SK-N-MC (cell line): ENCODE measurements at regions not wholly inside any gene's neighbourhood (a gene's known extent, or its start where the extent isn't known, plus 50 kb on each side); places are given as distances from the start of the nearest gene placed in this dataset.

ENCODE experiments used
- DNase-seq: peaks from one replicate; pipeline ENCODE4 v3.0.0-alpha.2; 2011; ENCODE audit warnings: low read depth, low spot score
- H3K27ac ChIP-seq: fragments of 200-600 bp; sonication (generic); 2 replicates; pipeline ENCODE4 v1.5.1; 2016; ENCODE audit warnings: mixed run types
- H3K36me3 ChIP-seq: fragments of 200-600 bp; sonication (generic); 2 replicates; pipeline ENCODE4 v1.6.1; 2017; ENCODE audit warnings: antibody characterized with exemption, low read length, mixed read lengths; ENCODE audit not compliant: insufficient read depth
- H3K4me3 ChIP-seq: fragments of 200-600 bp; sonication (generic); 2 replicates; pipeline ENCODE4 v1.5.1; 2016
- H3K9ac ChIP-seq: fragments of 200-600 bp; sonication (generic); 2 replicates; pipeline ENCODE4 v1.8.0; 2017; ENCODE audit warnings: mixed run types, mixed read lengths; ENCODE audit not compliant: insufficient read length
- H3K9me3 ChIP-seq: fragments of 200-600 bp; sonication (generic); 2 replicates; pipeline ENCODE4 v1.6.1; 2017; ENCODE audit warnings: low read depth, mild to moderate bottlenecking, antibody characterized with exemption, low read length, moderate library complexity, mixed read lengths
- EZH2 ChIP-seq: fragments of 200-600 bp; sonication (generic); IDR thresholded peaks from one replicate; pipeline ENCODE4 v1.6.1; 2017; ENCODE audit warnings: antibody characterized with exemption
- FOXP2 ChIP-seq: optimal IDR thresholded peaks from 2 replicates; pipeline ENCODE3; 2011; ENCODE audit warnings: mild to moderate bottlenecking, moderate library complexity; ENCODE audit not compliant: insufficient read depth; ENCODE audit errors: extremely low read length, control extremely low read depth
- POLR2AphosphoS5 ChIP-seq: IDR thresholded peaks from 2 replicates; pipeline ENCODE4 v1.6.1; 2012; ENCODE audit warnings: mild to moderate bottlenecking, low read depth, low read length, borderline replicate concordance

DNA sequence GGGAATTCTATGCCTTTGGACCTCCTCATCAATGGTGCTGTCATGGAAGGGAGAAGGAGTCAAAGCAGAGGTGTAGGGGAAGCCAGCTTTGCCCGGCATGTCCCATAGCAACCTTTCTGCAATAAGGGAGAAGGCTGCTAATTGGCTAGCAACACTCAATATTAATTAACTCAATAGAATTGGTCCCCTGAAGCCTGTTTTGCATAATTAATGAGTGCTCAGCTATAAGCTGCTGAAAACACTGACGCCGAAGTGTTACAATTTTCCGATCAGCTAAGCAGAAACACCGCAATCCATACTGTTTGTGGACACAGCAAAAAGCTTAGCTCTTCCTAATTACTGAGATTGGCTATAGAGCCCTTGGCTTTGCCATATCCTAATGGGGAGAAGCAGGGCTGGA lies 245.0 kb downstream of the CSNK2A3 start:
- Histone ChIP-seq H3K4me3 (no peak overlapping the region), H3K9me3 (no peaks in the 10 kb centered on the region), H3K9ac (no peak overlapping the region), H3K36me3 (no peaks in the 10 kb centered on the region), H3K27ac (no peak overlapping the region)
- no peak for DNase-seq
- TF ChIP-seq EZH2 (no peak), POLR2AphosphoS5 (no peak), FOXP2 (no peak)

DNA sequence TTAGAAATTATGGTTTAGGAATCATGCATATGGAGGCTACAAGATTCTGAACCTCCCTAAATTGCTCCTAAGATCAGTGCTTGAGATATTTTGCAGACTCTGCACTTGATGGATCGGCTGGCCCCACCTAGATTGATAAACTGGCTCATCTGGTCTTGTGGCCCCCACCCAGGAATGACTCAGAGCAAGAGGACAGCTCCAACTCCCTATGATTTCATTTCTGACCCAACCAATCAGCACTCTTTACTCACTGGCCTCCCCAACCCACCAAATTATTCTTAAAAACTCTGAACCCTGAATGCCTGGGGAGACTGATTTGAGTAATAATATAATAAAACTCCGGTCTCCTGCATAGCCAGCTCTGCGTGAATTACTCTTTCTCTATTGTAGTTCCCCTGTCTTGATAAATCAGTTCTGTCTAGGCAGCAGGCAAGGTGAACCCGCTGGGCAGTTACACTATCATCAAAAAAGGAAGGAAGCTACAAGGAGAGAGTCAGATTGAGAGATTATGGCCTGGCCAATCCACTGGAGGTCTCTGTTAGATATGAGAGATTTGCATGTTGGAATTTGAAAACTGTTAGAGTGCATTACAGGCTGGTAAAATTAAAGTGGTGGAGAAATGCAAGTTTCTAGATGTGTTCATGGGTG lies 245.8 kb downstream of the CSNK2A3 start:
- H3K27ac ChIP-seq: no peak overlapping the region
- no peaks in the 10 kb centered on the region for H3K9me3 ChIP-seq
- no peak for DNase-seq
- no peak overlapping the region for H3K9ac ChIP-seq
- H3K36me3 ChIP-seq: no peaks in the 10 kb centered on the region
- H3K4me3 ChIP-seq: no peak overlapping the region
- TF ChIP-seq FOXP2: no peak
- TF ChIP-seq POLR2AphosphoS5: no peak
- TF ChIP-seq EZH2: no peak

DNA sequence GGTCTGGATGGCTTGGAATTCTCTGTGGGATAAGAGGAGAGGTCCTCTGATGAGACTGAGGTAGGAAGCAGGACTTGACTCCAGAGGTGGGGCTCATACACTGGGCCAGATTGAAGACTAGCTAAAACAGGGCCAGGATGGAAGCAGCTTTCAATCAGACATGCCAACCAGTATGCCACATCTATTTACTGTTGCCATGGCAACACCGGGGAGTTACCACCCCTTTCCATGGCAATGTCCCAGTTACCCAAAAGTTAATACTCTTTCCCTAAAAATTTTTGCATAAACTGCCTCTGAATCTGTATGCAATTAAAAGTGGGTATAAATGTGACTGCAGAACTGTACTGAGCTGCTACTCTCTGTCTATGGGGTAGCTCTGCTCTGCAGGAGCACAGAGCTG lies 247.5 kb upstream of the ZBED5 start:
- no peak overlapping the region for H3K4me3 ChIP-seq
- H3K9ac ChIP-seq: no peak overlapping the region
- no peaks in the 10 kb centered on the region for H3K36me3 ChIP-seq
- DNase-seq: no peak
- TF ChIP-seq EZH2: no peak
- no peak for TF ChIP-seq POLR2AphosphoS5
- no peak for TF ChIP-seq FOXP2
- H3K9me3 ChIP-seq: no peaks in the 10 kb centered on the region
- no peak overlapping the region for H3K27ac ChIP-seq

DNA sequence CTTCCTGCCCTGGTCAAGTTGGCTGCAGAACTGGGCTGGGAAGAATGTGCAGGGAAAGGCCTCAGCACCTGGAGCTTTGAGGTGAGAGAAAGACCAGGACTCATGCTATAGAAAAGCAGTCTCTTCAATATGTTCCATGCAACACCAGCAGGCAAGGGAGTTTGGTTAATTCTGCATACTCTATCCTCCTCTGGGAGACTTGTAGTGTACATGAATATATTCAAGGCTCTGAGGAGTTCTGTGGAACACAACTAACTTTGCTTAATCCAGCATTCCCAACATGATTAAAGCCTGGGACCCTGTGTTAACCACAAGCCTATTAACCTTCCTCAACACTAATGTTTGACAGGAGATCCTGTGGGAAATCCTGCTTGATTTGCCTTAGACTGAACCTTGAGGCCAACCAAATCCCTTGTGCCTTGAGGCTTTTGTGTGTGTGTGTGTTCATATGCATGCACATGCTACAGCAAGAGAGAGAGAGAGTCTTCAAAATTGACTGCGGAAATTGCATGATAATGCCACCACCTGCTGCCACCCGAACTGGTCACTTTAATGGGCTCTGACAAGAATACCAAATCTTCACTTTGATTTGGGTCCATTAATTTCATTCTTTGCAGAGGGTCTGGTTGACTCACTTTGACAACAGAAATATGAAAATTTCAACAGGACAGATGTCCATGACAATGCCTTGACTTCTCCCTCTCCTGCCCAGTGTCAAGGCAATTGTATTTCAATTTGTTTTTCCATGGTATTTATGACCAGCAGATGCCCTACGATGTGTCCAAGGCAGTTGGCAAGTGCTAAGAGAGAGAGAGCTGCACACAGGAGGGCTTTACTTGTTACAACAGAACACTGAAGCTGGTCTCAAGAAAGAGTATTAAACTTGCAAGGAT lies 238.2 kb upstream of the ZBED5 start:
- no peak for TF ChIP-seq EZH2
- no peak for TF ChIP-seq FOXP2
- no peak for TF ChIP-seq POLR2AphosphoS5
- Histone ChIP-seq H3K27ac (no peak overlapping the region), H3K36me3 (no peaks in the 10 kb centered on the region), H3K9ac (no peak overlapping the region), H3K4me3 (no peak overlapping the region), H3K9me3 (no peaks in the 10 kb centered on the region)
- no peak for DNase-seq

DNA sequence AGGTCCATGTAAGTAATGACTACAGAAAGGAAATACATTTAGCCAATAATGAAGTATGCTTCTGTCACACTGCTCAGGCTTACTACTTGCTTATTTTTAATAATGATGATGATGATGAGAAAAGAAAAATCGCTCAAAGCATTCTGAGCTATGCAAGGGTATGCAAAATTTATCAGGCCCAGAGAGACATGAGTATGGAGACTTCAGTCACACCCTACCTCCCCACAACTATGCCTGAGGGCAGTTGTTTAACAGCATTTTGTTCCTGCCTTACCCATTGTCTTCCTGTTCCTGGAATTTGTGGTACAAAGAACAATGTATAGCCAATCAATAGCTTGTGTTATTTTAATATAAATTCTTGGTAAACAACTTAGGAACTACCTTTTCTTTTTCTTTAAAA lies 232.6 kb upstream of the ZBED5 start:
- TF ChIP-seq FOXP2 (no peak), POLR2AphosphoS5 (no peak), EZH2 (no peak)
- no peaks in the 10 kb centered on the region for H3K9me3 ChIP-seq
- H3K36me3 ChIP-seq: no peaks in the 10 kb centered on the region
- no peak overlapping the region for H3K4me3 ChIP-seq
- DNase-seq: no peak
- no peak overlapping the region for H3K27ac ChIP-seq
- no peak overlapping the region for H3K9ac ChIP-seq

DNA sequence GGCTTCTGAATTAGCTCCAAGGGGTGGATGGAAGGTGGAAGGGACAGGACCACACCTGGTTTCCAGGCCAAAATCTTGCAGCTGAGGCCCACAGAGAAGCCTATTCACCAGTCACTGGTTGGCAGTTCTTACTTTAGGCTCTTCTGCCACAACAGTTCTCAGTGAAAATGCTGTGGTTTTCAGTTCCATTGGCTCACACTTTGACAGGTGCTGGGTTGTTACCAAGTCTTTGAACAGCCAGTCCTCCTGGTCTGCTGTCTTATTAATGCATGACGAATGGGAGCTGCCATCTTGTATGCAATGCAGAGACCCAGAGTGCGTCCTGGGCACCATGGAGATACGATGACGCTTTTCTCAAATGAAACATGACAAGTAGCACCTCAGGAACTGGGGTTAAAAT lies 232.0 kb upstream of the ZBED5 start:
- DNase-seq: no peak
- H3K9me3 ChIP-seq: no peaks in the 10 kb centered on the region
- H3K9ac ChIP-seq: no peak overlapping the region
- no peaks in the 10 kb centered on the region for H3K36me3 ChIP-seq
- no peak overlapping the region for H3K4me3 ChIP-seq
- no peak overlapping the region for H3K27ac ChIP-seq
- TF ChIP-seq EZH2 (no peak), POLR2AphosphoS5 (no peak), FOXP2 (no peak)

DNA sequence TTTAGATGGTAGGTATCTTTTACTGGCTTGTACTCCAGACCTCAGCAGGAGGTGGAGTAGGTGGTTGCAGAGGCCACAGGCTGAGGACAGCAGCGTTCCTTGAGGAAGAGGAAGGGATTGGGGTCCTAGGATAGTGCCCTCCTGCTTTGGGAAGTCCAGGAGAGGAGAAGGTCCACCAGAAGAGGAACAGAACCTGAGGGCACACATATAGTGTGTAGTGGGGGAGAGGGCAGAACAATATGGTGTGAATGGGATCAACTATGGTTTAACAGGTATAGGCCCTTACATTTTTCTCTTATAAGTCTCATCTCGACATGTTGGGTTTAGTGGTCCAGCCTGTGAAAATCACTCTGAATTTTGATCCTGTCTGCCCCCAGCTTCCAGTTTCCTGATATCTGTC lies 229.1 kb upstream of the ZBED5 start:
- H3K36me3 ChIP-seq: no peaks in the 10 kb centered on the region
- H3K27ac ChIP-seq: no peak overlapping the region
- no peak overlapping the region for H3K4me3 ChIP-seq
- no peak for TF ChIP-seq POLR2AphosphoS5
- TF ChIP-seq FOXP2: no peak
- TF ChIP-seq EZH2: no peak
- no peaks in the 10 kb centered on the region for H3K9me3 ChIP-seq
- no peak for DNase-seq
- H3K9ac ChIP-seq: no peak overlapping the region

DNA sequence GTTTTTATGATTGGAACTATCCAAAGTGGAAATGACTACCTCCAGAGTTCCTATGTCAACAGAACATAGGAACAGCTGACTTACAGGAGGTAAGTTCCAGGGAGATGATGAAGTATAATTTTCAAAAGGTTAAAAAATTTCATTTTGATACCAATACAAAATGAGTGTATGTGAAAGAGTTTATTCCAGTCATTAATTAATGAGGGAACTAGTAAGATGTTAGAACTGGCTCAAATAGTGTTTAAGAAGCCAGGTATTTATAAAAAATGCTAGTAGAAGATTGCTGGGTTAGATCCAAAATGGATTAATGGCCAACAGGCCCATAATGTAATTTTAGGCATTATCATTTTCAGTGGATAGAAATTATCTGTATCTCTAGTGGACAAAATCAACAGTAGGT lies 227.7 kb upstream of the ZBED5 start:
- DNase-seq: no peak
- Histone ChIP-seq H3K9ac (no peak overlapping the region), H3K4me3 (no peak overlapping the region), H3K9me3 (no peaks in the 10 kb centered on the region), H3K36me3 (no peaks in the 10 kb centered on the region), H3K27ac (no peak overlapping the region)
- no peak for TF ChIP-seq FOXP2
- no peak for TF ChIP-seq POLR2AphosphoS5
- no peak for TF ChIP-seq EZH2
